Mesendoderm (in vitro differentiated cells): ENCODE measurements at regions not wholly inside any gene's neighbourhood (a gene's known extent, or its start where the extent isn't known, plus 50 kb on each side); places are given as distances from the start of the nearest gene placed in this dataset.

ENCODE experiments used
- DNase-seq: peaks from one replicate; pipeline ENCODE4 v3.0.0; 2013
- H2AK5ac ChIP-seq: 2 replicates; pipeline ENCODE4 v1.6.1; 2013; ENCODE audit warnings: low read length, inconsistent platforms
- H2BK120ac ChIP-seq: 2 replicates; pipeline ENCODE4 v1.6.1; 2013; ENCODE audit warnings: low read depth, mild to moderate bottlenecking, low read length, moderate library complexity, mixed read lengths
- H2BK15ac ChIP-seq: replicated peaks from 2 replicates; pipeline ENCODE4 v1.6.1; 2013; ENCODE audit warnings: low read depth, mild to moderate bottlenecking, moderate library complexity
- H2BK5ac ChIP-seq: 2 replicates; pipeline ENCODE4 v1.6.1; 2013; ENCODE audit warnings: low read length, inconsistent platforms
- H3K18ac ChIP-seq: 2 replicates; pipeline ENCODE4 v1.6.1; 2013; ENCODE audit warnings: mild to moderate bottlenecking, low read length, mixed read lengths
- H3K23ac ChIP-seq: one replicate; pipeline ENCODE4 v1.6.1; 2013; ENCODE audit warnings: low read length
- H3K27ac ChIP-seq: 2 replicates; pipeline ENCODE4 v1.5.1; 2013; ENCODE audit warnings: low read depth, mild to moderate bottlenecking, inconsistent platforms, low read length, moderate library complexity
- H3K27me3 ChIP-seq: 2 replicates; pipeline ENCODE4 v1.6.1; 2013; ENCODE audit warnings: low read length, control low read depth, mild to moderate bottlenecking, inconsistent platforms; ENCODE audit not compliant: insufficient read depth, poor library complexity
- H3K36me3 ChIP-seq: 2 replicates; pipeline ENCODE4 v1.6.1; 2013; ENCODE audit warnings: low read length, inconsistent platforms; ENCODE audit not compliant: control insufficient read depth, insufficient read depth
- H3K4ac ChIP-seq: one replicate; pipeline ENCODE4 v1.6.1; 2013; ENCODE audit warnings: low read depth, mild to moderate bottlenecking, low read length, moderate library complexity
- H3K4me1 ChIP-seq: 2 replicates; pipeline ENCODE4 v1.6.1; 2013; ENCODE audit warnings: low read depth, low read length, inconsistent platforms; ENCODE audit not compliant: control insufficient read depth
- H3K4me2 ChIP-seq: 2 replicates; pipeline ENCODE4 v1.6.1; 2013; ENCODE audit warnings: low read length
- H3K4me3 ChIP-seq: 2 replicates; pipeline ENCODE4 v1.5.1; 2013; ENCODE audit warnings: mild to moderate bottlenecking, low read length
- H3K56ac ChIP-seq: one replicate; pipeline ENCODE4 v1.6.1; 2013; ENCODE audit warnings: low read length
- H3K79me1 ChIP-seq: 2 replicates; pipeline ENCODE4 v1.6.1; 2013; ENCODE audit warnings: low read length, inconsistent platforms
- H3K79me2 ChIP-seq: 2 replicates; pipeline ENCODE4 v1.6.1; 2013; ENCODE audit warnings: mild to moderate bottlenecking, low read length; ENCODE audit not compliant: control insufficient read depth, insufficient read depth
- H3K9ac ChIP-seq: 2 replicates; pipeline ENCODE4 v1.6.1; 2013; ENCODE audit warnings: low read length, inconsistent platforms
- H4K5ac ChIP-seq: one replicate; pipeline ENCODE4 v1.6.1; 2013; ENCODE audit warnings: low read length
- H4K8ac ChIP-seq: one replicate; pipeline ENCODE4 v1.6.1; 2013; ENCODE audit warnings: low read depth, mild to moderate bottlenecking, control low read depth, low read length, moderate library complexity
- WGBS: extraction: QIAGEN DNeasy Blood & Tissue Kit; methylation state at CpG from one replicate; pipeline ENCODE4 v1.1.7; 2013; ENCODE audit warnings: low lambda C conversion rate, missing lambda C conversion rate; ENCODE audit not compliant: insufficient coverage; ENCODE audit errors: extremely low coverage; 5-methylcytosine and 5-hydroxymethylcytosine counted together

GRCh38 chrX:46255046-46255445 lies 290.2 kb downstream of the ZNF674 start:
- no peak overlapping the region for H2BK5ac ChIP-seq
- H4K5ac ChIP-seq = no peak overlapping the region
- H3K79me1 ChIP-seq = no peaks in the 10 kb centered on the region
- H3K23ac ChIP-seq = no peak overlapping the region
- H2AK5ac ChIP-seq = no peak overlapping the region
- no peak overlapping the region for H3K4me3 ChIP-seq
- no peak overlapping the region for H3K4ac ChIP-seq
- no peaks in the 10 kb centered on the region for H3K4me1 ChIP-seq
- no peak for DNase-seq
- no peak overlapping the region for H3K9ac ChIP-seq
- H3K79me2 ChIP-seq = no peaks in the 10 kb centered on the region
- H3K56ac ChIP-seq = no peak overlapping the region
- no peaks in the 10 kb centered on the region for H3K27me3 ChIP-seq
- H2BK120ac ChIP-seq = no peak overlapping the region
- H3K4me2 ChIP-seq = no peak overlapping the region
- H3K27ac ChIP-seq = no peak overlapping the region
- H3K36me3 ChIP-seq = no peaks in the 10 kb centered on the region
- no peak overlapping the region for H4K8ac ChIP-seq
- H2BK15ac ChIP-seq = no peak overlapping the region
- H3K18ac ChIP-seq = no peak overlapping the region
- WGBS = no CpG with 5 or more reads among the region's 1 CpG

DNA sequence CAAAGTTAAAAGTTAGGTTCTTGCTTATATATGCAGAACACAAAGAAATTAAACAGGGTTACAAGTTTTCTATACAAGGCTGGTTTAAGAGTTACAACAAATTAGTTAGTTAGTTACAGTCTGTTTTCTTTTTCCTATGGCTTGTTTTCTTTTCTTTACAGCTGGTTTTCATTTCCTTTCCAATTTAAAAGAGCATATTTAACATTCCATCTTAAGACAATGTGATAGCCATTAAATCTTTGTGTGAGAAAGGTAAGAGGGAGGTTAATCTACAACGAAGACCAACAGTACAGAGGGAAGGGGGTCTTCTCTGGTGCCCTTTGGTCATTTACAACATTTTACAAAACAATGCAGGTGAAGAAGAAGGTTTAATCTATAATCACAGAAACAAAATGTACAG lies 290.6 kb downstream of the ZNF674 start:
- H3K9ac ChIP-seq = no peak overlapping the region
- no peaks in the 10 kb centered on the region for H3K27me3 ChIP-seq
- no peak overlapping the region for H3K27ac ChIP-seq
- no peak overlapping the region for H4K8ac ChIP-seq
- no peak overlapping the region for H2BK5ac ChIP-seq
- H3K79me1 ChIP-seq = no peaks in the 10 kb centered on the region
- no peak overlapping the region for H2AK5ac ChIP-seq
- H3K36me3 ChIP-seq = no peaks in the 10 kb centered on the region
- no peak overlapping the region for H3K4me2 ChIP-seq
- no peak overlapping the region for H3K56ac ChIP-seq
- WGBS = no CpG with 5 or more reads among the region's 1 CpG
- no peak overlapping the region for H3K18ac ChIP-seq
- no peak for DNase-seq
- no peak overlapping the region for H3K4ac ChIP-seq
- no peak overlapping the region for H4K5ac ChIP-seq
- no peak overlapping the region for H3K23ac ChIP-seq
- H3K4me3 ChIP-seq = no peak overlapping the region
- H2BK120ac ChIP-seq = no peak overlapping the region
- no peak overlapping the region for H2BK15ac ChIP-seq
- no peaks in the 10 kb centered on the region for H3K4me1 ChIP-seq
- H3K79me2 ChIP-seq = no peaks in the 10 kb centered on the region

- WGBS = no CpG with 5 or more reads among the region's 3 CpGs
- DNase-seq = no peak
- Histone ChIP-seq H4K5ac (no peak overlapping the region), H3K27me3 (no peaks in the 10 kb centered on the region), H3K27ac (no peak overlapping the region), H2AK5ac (no peak overlapping the region), H3K36me3 (no peaks in the 10 kb centered on the region), H3K4me2 (no peak overlapping the region), H3K79me1 (no peaks in the 10 kb centered on the region), H4K8ac (no peak overlapping the region), H3K9ac (no peak overlapping the region), H3K4me3 (no peak overlapping the region), H2BK15ac (no peak overlapping the region), H3K4ac (no peak overlapping the region), H3K18ac (no peak overlapping the region), H2BK5ac (no peak overlapping the region), H3K4me1 (no peaks in the 10 kb centered on the region), H3K23ac (no peak overlapping the region), H3K56ac (no peak overlapping the region), H3K79me2 (no peaks in the 10 kb centered on the region), H2BK120ac (no peak overlapping the region)
Measured at GRCh38 chrX:46251755-46252154, 293.5 kb downstream of the ZNF674 start.

- no peak for DNase-seq
Measured at GRCh38 chrX:46250151-46250550, 295.1 kb downstream of the ZNF674 start.

DNA sequence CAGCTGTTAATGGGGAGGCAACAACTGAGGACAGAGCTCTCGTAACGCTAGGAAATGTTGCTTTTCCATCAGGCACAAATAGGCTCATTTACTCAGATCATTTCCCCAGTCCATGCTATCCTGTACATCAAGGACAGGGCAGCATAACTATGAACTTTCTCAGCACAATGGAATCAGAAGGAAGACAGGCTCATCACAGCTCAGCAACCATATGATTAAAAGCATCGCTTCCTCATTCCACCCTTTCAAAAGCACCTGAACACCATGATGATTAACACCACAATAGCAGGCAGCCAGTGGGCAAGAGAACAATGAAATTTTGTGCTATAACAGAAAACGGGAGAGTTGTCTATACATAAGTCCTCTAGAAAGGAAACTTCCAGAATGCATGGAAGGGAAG lies 297.8 kb downstream of the ZNF674 start:
- no peaks in the 10 kb centered on the region for H3K79me2 ChIP-seq
- H2BK15ac ChIP-seq = no peak overlapping the region
- H3K27me3 ChIP-seq = no peaks in the 10 kb centered on the region
- H3K4me1 ChIP-seq = no peaks in the 10 kb centered on the region
- no CpG with 5 or more reads among the region's 4 CpGs for WGBS
- no peak overlapping the region for H3K23ac ChIP-seq
- no peaks in the 10 kb centered on the region for H3K36me3 ChIP-seq
- no peak overlapping the region for H2AK5ac ChIP-seq
- no peak overlapping the region for H2BK5ac ChIP-seq
- H3K9ac ChIP-seq = no peak overlapping the region
- H3K79me1 ChIP-seq = no peaks in the 10 kb centered on the region
- no peak overlapping the region for H4K8ac ChIP-seq
- no peak overlapping the region for H3K4ac ChIP-seq
- H3K56ac ChIP-seq = no peak overlapping the region
- H3K18ac ChIP-seq = no peak overlapping the region
- DNase-seq = no peak
- no peak overlapping the region for H4K5ac ChIP-seq
- H3K27ac ChIP-seq = no peak overlapping the region
- H3K4me2 ChIP-seq = no peak overlapping the region
- no peak overlapping the region for H2BK120ac ChIP-seq
- no peak overlapping the region for H3K4me3 ChIP-seq

More at GRCh38 chrX:46250151-46250550, 295.1 kb downstream of the ZNF674 start:
- no peak overlapping the region for H3K4ac ChIP-seq
- H3K4me3 ChIP-seq = no peak overlapping the region
- no peaks in the 10 kb centered on the region for H3K79me1 ChIP-seq
- no peaks in the 10 kb centered on the region for H3K4me1 ChIP-seq
- H3K36me3 ChIP-seq = no peaks in the 10 kb centered on the region
- no peak overlapping the region for H4K8ac ChIP-seq
- H2BK120ac ChIP-seq = no peak overlapping the region
- no peak overlapping the region for H3K56ac ChIP-seq
- no peak overlapping the region for H2AK5ac ChIP-seq
- no peak overlapping the region for H3K9ac ChIP-seq
- no peak overlapping the region for H2BK15ac ChIP-seq
- H3K27ac ChIP-seq = no peak overlapping the region
- no peak overlapping the region for H3K4me2 ChIP-seq
- no peak overlapping the region for H2BK5ac ChIP-seq
- no peak overlapping the region for H4K5ac ChIP-seq
- no CpG with 5 or more reads among the region's 2 CpGs for WGBS
- H3K18ac ChIP-seq = no peak overlapping the region
- no peaks in the 10 kb centered on the region for H3K79me2 ChIP-seq
- H3K23ac ChIP-seq = no peak overlapping the region
- no peaks in the 10 kb centered on the region for H3K27me3 ChIP-seq

- Histone ChIP-seq H2BK5ac (no peak overlapping the region), H2BK15ac (no peak overlapping the region), H3K4me1 (no peaks in the 10 kb centered on the region), H2BK120ac (no peak overlapping the region), H3K79me1 (no peaks in the 10 kb centered on the region), H3K9ac (no peak overlapping the region), H3K23ac (no peak overlapping the region), H4K5ac (no peak overlapping the region), H3K4me2 (no peak overlapping the region), H3K18ac (no peak overlapping the region), H3K4ac (no peak overlapping the region), H3K79me2 (no peaks in the 10 kb centered on the region), H3K36me3 (no peaks in the 10 kb centered on the region), H3K27ac (no peak overlapping the region), H3K4me3 (no peak overlapping the region), H4K8ac (no peak overlapping the region), H3K27me3 (no peaks in the 10 kb centered on the region), H2AK5ac (no peak overlapping the region), H3K56ac (no peak overlapping the region)
- WGBS = no CpG with 5 or more reads among the region's 4 CpGs
- no peak for DNase-seq
Measured at GRCh38 chrX:46244451-46244850, 300.8 kb downstream of the ZNF674 start.
